Activated T-cell treated with anti-CD3 and anti-CD28 coated beads for 24 hours (primary cell): ENCODE measurements at regions not wholly inside any gene's neighbourhood (a gene's known extent, or its start where the extent isn't known, plus 50 kb on each side); places are given as distances from the start of the nearest gene placed in this dataset.

Experiments used
- DNase-seq: peaks from one replicate; pipeline ENCODE4 v3.0.0-alpha.2; 2020; ENCODE audit warnings: low read depth

DNA sequence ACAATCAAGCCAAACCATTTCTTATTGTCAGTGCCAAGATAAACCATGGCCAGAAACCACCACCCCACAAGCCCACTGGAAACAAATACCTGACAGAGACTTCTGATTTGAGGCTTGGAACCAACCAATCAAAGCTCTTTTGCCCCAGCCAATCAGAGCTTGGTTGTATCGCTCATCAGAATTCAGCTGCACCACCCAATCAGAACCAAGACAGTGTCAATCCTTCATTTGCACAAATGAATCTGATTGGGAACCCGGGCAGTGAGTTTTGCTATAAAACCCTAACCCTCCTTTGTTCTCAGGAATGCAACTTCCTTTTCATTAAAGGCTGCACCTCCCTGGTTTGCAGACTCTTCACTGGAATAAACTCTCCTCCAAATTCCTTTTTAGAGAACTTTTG is 87.4 kb downstream of the ELAPOR2 start:
- DNase-seq: no peak

DNA sequence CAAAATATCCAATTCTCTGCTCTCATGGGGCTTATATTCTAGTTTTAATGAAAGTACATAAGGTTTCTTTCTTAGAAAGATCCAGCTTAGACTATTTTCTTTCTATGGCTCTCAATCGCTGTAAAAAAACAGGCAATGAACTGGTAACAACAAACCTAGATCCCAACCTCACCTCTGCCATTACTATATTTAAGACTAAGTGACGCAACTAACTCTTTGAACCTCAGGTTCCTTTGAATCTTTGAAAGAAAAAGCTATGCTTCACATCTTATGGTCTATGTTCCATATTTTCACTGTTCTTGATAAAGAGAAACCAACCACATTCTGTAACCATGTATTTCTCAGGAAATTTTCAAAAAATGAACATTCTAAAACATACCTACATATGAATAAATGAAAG is 88.5 kb downstream of the ELAPOR2 start:
- no peak for DNase-seq

DNA sequence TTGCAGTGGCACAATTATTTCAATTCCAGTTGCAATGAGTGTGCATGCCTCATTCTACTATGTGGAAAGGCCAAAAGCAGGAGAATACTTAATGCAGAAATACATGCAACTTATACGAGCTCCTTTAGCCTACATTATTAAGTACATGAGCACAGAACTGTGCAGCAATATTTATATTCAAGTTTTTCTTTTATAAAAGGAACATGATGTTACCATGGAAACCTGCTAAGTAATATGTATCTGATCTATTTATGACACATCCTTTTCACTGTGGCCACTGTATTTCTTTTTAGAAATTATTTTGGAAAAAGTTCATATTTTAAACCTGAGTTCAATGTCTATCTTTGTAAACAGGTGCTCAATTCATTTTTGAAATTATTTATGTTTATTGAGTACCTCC is 88.9 kb downstream of the ELAPOR2 start:
- DNase-seq: no peak

DNA sequence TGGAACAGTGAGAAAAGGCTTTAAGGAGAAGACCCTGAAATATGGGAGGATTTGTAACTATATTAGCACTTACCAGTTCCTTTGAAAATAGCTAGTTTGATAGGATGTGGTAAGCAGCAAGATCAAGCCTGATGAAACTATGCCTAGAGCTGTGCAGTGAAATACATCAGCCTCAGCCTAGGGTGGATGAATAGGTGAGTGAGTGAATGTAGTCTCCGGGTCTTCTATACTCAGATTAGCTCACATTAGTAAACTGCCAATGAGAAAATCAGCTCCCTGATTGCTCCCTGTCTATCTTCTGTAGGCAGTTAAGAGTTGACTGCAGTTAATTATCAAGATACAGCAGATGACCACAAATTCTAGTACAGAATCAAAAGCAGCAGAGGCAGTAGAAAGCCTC is 89.6 kb downstream of the ELAPOR2 start:
- DNase-seq: no peak

DNA sequence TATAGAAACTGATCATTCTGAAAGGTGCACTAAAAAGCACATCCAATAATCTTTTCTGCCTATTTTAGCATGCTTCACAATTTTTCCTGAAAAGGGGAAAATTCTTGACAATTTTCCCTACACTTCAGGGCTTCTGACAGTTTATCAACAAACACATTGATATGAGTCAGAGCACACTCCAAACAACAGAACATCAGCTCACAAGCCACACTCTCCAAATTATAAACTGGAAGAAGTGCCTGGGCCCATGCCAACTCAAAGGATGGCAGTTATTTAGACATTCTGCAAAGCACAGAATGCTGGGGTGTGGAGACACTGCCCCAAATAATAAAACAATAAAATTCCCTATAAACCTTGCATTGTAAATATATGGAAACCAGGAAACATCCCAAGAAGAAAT is 90.8 kb downstream of the ELAPOR2 start:
- DNase-seq: no peak

DNA sequence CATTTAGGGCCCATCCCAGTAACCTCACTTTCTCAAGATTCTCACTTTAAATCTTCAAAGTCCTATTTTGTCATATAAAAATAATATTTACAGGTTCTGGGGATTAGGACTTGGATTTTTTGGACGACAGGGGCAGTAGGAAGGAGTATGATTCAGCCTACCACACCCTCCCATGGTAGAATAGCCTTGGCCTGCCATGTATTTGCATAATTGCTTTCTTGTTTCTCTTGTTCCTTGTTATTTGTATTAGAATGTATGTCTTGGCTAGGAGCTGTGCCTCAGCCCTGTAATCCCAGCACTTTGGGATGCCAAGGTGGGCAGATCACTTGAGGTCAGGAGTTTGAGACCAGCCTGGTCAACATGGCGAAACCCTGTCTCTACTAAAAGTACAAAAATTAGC is 92.5 kb downstream of the ELAPOR2 start:
- DNase-seq: no peak

DNA sequence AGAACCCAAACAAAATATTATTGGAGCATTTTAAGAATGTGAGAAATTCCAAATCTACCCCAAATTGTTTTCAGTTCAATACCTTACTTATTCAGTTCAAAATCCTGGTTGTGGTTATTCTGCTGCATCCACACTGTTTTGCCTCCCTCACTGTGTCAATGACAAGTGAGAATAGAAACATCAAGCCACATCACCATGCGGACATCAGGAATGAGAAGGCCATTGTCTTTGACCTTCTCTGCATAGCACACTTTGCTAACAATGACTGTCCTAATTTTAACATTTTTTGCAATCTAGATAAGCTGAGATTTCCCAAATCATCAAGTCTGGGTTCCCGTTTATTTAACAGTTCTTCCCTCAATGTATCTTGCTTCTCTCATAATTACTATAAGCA is 93.7 kb downstream of the ELAPOR2 start:
- DNase-seq: no peak

DNA sequence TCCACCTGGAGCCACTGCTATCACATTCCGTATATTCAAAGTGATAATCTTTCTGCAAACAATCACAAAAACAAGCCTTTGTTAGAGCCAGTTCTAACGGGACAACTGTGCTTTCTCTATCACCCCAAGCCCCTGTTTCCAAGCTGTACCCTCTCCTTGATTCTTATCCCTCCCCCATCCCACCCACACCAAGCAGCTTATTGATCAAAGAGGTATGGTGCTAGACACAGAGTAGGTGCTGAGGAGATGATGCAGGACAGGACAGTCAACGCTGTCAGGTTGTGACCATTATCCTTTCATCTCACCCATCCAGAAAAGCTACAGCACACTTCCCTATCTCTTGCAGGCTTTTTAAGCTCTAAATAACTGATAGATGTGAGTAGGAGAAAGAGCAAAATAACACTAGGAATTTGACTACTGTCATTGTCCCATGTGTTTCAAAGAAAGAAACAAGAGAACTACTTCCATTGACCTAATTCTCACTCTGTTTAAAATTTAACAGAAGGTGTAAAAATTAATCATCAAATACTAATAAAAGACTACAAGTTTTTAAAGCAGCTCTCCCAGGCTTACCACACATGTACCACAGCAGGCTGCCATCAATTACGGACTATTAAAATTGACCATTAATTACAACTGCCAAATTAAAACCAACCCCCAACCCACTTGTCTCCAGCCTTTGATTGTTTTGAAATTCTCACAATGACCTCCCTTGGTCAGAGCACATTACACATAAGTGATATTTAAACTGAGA is 94.3 kb downstream of the ELAPOR2 start:
- DNase-seq: no peak

DNA sequence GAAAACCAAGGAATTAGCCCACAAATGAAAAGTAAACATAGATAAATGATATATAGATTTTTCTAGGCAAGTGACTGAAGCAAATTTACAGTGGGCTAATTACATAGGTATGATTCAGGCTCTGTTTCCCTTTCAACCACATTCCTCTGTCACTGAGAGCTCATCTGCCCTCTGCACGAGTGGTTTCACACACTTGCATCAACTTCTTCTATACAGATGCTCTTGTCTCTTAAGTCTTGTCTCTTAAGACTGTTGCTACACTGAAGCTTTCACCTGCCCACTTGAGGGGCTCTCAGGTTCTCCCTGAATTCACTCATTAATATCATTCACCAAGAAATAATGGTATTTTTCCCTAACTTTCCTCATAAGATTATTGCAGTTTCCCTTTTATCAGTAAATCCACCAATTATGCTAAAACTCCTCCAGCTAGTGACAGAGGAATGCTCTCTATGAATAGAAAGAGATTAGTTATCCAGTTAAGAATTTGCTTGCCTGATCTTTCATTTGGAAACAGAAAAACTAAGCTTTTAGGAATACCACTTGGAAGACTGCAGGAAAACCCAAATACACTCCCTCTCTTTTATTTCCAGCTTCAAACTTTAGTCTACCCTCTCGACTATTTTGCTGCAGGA is 95.7 kb downstream of the ELAPOR2 start:
- DNase-seq: no peak

DNA sequence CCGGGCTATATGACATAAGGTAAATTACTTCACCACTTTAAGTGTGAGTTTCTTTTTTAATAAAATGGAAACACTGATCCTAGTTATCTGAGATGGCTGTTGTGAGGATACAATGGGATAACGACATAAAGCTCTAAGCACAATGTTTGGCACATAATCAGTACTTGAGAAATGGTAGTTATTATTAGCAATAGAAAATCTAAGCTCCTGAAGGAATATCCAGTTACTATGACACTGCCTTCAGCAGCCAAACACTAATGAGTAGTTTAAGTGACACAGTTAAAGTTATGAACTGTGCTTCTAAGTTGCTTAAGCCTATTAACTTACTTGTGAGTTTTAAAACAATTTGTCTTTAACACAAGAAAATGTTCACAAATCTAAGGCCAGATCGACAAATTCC is 96.8 kb downstream of the ELAPOR2 start:
- no peak for DNase-seq

DNA sequence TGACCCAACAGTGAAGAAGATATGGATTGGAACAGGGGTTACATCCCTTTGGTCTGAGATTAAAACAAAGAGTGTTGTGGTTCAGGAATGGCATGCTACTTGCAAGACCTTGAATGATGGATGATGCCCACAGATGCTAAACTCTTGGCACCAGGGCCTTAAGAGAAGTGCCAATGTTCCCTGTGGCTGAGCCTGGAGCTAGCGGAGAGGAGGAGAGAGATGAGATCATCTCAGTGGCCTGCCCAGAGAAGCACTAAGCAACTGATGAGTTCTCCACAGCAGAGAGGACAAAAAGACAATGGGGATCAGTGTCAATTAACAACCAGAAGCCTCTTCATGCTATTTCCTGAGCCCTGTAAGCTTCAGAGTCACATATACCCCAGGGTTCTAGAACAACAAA is 97.8 kb downstream of the ELAPOR2 start:
- no peak for DNase-seq

DNA sequence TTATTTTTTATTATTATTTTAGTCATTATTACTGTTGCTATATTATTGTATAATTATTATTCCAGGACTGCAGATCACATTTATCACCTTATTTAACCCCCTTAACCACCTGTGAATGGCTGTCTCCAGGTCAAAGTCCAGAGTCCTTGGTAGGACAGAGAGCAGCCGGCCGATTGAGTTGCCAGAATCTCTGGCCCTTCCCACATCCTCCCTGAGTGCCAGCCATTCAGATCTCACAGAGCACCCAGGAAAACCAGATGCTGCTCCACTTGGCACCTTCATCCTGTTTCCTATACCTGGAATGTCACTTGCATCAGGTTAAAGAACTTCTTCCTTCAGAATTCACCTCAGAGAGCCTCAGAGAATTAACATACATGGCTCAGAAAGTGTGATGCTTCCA is 101.1 kb downstream of the ELAPOR2 start:
- DNase-seq: no peak

DNA sequence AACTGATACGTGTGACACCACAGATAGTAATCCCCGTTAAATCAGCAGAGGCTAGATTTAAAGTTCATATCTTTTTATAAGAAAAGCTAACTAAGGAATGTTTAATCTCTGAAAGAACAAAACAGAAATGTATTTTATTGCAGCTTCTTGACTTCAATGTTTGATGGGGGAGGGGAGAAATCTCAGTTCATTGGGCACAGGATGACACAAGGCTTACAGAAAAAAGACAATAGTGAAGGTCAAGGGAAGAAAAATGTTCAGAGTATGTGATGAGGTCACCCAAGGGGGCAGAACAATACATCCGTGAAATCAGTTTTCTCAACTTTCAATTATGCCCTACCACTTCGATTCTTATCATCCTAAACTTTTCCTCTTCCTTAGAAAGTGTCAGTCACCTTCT is 102.9 kb downstream of the ELAPOR2 start:
- DNase-seq: no peak

DNA sequence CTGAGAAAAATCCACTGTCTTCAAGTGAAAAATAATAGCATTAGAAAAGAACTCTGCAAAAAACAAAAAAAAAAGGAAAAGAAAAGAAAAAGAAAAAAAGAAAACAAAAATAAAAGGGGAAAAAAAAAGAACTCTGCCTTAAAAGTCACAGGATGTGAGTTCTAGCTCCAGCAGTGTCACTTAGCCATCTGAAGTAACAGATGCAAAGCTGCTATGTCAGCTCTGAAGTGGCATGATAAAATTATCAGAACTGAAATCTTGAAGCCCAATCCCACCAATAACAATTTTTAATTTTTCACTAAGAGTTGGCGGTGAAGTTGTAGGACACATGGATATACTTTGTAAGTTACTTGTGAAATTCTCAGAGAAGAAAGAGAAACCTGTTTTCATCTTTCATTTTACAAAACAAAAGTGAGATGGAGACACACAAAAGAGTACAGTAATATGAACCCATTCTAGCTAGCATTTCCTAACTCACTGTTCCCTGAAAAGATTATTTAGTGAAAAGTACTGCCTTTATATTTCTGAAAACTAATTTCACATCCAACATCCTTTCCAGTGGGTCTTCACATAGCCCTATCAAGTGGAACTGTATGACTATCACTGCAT is 103.5 kb downstream of the ELAPOR2 start:
- no peak for DNase-seq

DNA sequence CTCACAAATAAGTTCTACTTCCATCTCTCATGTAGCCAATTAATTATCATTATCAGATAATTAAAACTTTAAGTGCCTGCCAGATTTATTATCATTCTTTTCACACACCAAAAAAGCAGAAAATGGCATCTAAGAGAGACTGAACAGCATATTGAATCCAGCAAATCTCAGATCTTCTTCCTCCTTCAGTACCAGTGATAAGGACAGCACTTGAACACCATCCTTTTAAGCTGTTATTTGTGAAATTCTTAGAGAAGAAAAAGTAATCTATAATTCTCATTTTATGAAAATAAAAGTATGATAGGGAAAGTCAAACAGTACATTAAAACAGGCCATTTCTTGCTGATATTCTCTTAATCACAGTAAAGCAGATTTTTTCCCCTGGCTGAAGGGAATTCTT is 104.5 kb downstream of the ELAPOR2 start:
- DNase-seq: no peak

DNA sequence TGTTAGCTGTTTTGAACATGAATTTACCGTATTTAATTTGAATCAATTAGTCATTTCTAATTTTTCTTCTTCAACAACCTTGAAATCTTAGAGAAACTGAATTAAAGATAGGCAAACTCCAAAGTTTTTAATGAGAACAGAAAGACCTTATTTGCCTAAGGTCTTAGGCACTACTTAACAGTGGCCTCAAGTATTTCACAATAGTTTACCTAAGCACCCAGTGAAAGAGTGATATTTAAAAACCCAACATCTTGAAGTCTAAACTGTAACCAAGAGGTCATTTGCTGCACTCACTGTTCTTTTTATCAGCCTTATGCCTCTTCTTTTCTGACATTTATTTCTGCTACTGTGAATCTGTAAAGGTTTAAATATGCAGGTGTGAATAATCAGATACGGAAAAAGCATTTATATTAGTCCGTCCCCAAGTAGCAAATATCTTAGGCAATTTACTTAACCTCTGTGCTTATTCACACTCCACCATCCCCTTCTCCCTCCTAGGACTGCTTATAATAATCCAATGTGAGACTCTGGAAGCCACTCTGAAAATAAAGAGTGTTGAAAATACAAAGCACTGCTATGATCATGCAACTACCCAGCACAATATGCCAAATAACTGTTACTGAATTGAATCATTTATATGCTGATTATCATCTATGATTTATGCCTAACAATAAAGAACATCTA is 105.7 kb downstream of the ELAPOR2 start:
- no peak for DNase-seq

DNA sequence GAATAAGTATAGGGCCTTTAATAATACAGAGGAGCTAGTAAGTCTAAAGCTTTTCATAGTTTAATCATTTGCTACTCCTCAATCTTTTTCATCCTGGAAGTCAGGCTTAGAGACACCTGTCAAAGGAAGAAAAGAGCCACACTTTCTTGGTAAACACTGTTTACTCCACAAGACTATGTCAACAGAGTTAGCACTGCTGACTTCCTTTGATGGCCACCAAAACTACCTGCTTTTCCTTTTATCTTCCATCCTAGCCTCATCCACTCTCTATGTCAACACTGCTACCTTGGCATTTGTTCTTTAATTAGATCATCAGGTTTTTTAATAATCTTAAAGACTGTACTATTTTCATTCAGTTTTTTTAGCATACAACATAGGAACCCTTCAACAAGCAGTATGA is 106.2 kb downstream of the ELAPOR2 start:
- no peak for DNase-seq

DNA sequence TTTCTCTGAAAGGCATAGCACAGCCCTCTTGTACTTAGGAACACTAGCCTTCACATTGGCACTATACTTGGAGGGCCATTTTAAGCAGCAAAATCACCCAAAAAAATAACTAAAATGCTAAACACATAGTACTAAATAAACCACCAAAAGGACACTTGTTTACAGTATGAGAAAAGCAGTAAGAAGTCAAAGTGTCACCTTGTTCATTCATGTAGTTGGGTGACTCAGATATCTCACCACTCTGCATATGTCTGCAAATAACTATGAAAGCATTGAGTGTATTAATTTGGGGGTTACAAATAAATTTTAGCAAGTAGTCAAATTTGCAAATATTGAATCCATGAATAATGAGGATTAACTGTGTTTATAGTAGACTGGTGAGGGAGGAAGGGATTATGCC is 107.6 kb downstream of the ELAPOR2 start:
- no peak for DNase-seq

DNA sequence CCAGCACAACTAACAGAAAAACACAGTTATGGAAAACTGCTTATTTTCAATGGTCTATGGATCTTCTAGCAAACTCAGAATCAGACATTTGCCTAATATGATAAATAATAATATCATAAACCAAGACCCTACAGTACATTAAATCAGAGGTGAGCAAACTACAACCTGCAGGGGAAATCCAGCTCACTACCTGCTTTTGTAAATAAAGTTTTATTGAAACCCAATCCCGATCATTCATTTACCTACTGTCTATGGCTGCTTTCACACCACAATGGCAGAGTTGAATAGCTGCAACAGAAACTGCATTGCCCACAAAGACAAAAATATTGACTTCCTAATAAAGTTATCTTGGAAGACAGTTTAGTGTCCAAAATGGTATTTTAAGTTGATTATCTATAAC is 108.5 kb downstream of the ELAPOR2 start:
- no peak for DNase-seq

DNA sequence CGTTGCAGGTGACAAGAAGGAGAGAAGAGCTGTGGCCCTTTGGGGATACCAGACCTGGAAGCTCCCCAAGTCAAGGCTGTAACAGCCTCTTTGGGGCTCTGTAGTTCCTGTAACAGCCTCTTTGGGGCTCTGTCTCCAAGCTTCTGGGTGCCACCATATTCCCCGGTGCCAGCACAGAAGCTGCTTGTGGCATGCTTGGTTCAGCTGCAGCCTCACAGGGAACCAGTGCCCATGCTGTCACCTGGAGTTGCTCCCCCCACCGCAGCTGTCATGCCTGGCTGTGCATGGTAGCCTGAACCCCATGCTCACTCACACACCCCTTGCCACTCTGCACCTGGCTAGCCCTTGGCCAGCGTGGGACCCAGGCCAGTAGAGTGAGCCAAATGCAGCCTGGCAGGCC is 109.1 kb downstream of the ELAPOR2 start:
- no peak for DNase-seq

DNA sequence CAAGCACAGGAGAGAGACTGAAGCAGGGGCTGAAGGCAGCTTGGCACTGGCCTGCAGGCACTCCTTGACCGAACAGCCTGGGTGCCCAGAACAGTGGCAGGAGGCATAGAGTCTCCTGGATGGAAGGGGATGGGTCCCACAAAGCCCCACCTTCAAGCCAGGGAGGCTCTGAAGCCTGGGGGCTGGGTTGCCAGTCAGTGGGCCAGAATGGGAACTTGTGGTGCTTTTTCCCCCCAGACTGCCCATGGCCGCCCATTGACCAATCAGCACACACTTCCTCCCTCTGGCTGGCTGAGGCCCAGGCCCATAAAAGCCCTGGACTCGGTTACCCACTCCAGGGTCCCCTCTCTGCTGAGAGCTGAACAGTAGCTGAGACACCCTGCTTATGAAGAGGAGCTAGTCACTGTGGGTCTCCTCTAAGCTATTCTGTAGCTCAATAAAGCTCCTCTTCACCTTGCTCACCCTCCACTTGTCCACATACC is 109.6 kb downstream of the ELAPOR2 start:
- DNase-seq: no peak

DNA sequence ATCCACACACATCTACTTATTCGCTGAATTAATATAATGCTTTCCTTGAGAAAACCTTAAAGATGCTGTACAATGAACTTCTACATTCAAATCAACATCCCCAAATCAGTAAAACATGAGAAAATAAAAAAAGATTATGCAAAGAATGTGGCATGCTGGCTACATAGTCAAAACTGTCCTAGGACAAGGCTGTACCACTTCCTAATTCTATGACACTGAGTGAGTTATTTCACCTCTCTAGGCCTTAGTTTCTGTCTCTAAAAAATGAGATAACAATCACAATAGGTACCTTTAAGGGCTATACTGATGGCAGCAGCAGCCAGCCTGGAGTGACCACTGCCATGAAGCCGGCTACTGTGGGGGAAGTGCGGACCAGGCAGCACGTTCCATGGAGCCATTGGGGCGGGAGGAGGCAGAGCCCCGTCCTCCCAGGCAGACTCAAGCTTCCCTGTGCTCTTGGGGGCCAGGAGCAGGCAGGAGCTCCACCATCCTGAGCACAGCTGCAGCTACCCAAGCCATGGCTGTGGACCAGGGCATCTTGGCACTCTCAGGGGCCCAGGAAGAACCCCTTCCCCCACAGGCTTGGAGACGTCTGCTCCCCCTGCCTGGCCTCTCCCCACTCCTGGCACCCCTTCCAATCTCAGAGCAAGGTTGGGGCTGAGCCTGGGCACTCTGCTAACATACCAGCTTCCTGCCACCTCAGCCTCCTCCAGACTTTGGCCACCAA is 110.2 kb downstream of the ELAPOR2 start:
- DNase-seq: no peak
